ENCODE measurements at regions not wholly inside any gene's neighbourhood (a gene's known extent, or its start where the extent isn't known, plus 50 kb on each side); places are given as distances from the start of the nearest gene placed in this dataset.

DNA sequence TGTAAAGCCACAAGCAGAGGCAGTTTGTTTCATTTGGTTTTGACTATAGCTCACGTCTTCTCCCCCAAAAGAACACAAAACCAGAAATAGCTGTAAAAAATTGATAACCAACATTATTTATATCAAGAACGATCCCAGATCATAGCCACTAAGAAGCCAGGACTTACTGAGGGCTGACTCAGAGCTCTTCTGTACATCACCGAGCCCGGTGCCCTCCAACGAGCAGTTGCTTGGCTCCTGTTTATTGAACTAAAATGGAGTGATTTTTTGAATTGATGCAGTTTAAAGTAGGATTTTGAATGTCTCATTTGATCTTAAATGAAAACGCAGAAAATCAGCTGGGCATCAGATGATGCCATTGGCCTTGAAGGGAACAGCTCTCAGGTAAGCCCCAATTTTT, 343.3 kb downstream of the INSIG2 start:
- TF ChIP-seq, protein P1, sequence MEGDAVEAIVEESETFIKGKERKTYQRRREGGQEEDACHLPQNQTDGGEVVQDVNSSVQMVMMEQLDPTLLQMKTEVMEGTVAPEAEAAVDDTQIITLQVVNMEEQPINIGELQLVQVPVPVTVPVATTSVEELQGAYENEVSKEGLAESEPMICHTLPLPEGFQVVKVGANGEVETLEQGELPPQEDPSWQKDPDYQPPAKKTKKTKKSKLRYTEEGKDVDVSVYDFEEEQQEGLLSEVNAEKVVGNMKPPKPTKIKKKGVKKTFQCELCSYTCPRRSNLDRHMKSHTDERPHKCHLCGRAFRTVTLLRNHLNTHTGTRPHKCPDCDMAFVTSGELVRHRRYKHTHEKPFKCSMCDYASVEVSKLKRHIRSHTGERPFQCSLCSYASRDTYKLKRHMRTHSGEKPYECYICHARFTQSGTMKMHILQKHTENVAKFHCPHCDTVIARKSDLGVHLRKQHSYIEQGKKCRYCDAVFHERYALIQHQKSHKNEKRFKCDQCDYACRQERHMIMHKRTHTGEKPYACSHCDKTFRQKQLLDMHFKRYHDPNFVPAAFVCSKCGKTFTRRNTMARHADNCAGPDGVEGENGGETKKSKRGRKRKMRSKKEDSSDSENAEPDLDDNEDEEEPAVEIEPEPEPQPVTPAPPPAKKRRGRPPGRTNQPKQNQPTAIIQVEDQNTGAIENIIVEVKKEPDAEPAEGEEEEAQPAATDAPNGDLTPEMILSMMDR (IDR thresholded peaks at IDR 0.05 in 4 of 5, conservative IDR thresholded peaks at IDR 0.05 in 1 of 5) = no peak
- TF ChIP-seq POLR2A (IDR thresholded peaks at IDR 0.05) = no peak
